Esophagus squamous epithelium (tissue), 4 donors: ENCODE measurements at regions not wholly inside any gene's neighbourhood (a gene's known extent, or its start where the extent isn't known, plus 50 kb on each side); places are given as distances from the start of the nearest gene placed in this dataset.

Source experiments
- POLR2A ChIP-seq, 4 donors: fragments of 450-650 bp; IDR thresholded peaks; one replicate each; pipeline ENCODE4 v1.6.1; 2017; ENCODE audit warnings: antibody characterized with exemption in 4 of 4, mild to moderate bottlenecking in 4 of 4, moderate library complexity in 3 of 4
- TF ChIP-seq, protein P1 (sequence below), 6 experiments: fragments of 450-650 bp in 4 of 6; fragments of 200-600 bp in 2 of 6; sonication (generic) in 2 of 6; IDR thresholded peaks; one replicate each; pipeline ENCODE4 v1.5.1; 2016 to 2019; ENCODE audit warnings: antibody characterized with exemption in 6 of 6, mild to moderate bottlenecking in 4 of 6, moderate library complexity in 4 of 6

GRCh38 chr9:675697-676370, 165.7 kb upstream of the DMRT1 start:
- TF ChIP-seq, protein P1, sequence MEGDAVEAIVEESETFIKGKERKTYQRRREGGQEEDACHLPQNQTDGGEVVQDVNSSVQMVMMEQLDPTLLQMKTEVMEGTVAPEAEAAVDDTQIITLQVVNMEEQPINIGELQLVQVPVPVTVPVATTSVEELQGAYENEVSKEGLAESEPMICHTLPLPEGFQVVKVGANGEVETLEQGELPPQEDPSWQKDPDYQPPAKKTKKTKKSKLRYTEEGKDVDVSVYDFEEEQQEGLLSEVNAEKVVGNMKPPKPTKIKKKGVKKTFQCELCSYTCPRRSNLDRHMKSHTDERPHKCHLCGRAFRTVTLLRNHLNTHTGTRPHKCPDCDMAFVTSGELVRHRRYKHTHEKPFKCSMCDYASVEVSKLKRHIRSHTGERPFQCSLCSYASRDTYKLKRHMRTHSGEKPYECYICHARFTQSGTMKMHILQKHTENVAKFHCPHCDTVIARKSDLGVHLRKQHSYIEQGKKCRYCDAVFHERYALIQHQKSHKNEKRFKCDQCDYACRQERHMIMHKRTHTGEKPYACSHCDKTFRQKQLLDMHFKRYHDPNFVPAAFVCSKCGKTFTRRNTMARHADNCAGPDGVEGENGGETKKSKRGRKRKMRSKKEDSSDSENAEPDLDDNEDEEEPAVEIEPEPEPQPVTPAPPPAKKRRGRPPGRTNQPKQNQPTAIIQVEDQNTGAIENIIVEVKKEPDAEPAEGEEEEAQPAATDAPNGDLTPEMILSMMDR (IDR thresholded peaks at IDR 0.05): no peak
- no peak for TF ChIP-seq POLR2A (IDR thresholded peaks at IDR 0.05)
